ENCODE measurements at regions not wholly inside any gene's neighbourhood (a gene's known extent, or its start where the extent isn't known, plus 50 kb on each side); places are given as distances from the start of the nearest gene placed in this dataset.

- DNase-seq = no peak
- Histone ChIP-seq H3K36me3 (no peaks in the 10 kb centered on the region), H3K4me3 (no peak overlapping the region), H3K27ac (no peak overlapping the region), H3K4me1 (no peaks in the 10 kb centered on the region), H3K9me3 (replicated peaks) (no peaks in the 10 kb centered on the region), H3K27me3 (no peaks in the 10 kb centered on the region)
These were observed 103.3 kb downstream of the TMEM144 start for GRCh38 chr4:158313566-158313965.

GRCh38 chr4:158314756-158315487 is 104.6 kb downstream of the TMEM144 start:
- Histone ChIP-seq H3K9me3 (replicated peaks) (no peaks in the 10 kb centered on the region), H3K4me1 (no peaks in the 10 kb centered on the region), H3K27ac (no peak overlapping the region), H3K27me3 (no peaks in the 10 kb centered on the region), H3K36me3 (no peaks in the 10 kb centered on the region), H3K4me3 (no peak overlapping the region)
- DNase-seq = no peak

- H3K36me3 ChIP-seq = no peaks in the 10 kb centered on the region
- H3K9me3 ChIP-seq (replicated peaks) = no peaks in the 10 kb centered on the region
- H3K4me1 ChIP-seq = no peaks in the 10 kb centered on the region
- DNase-seq = no peak
- no peaks in the 10 kb centered on the region for H3K27me3 ChIP-seq
- no peak overlapping the region for H3K4me3 ChIP-seq
- no peak overlapping the region for H3K27ac ChIP-seq
These were observed 105.4 kb downstream of the TMEM144 start for GRCh38 chr4:158315706-158316105.

GRCh38 chr4:158316264-158316663 is 106.0 kb downstream of the TMEM144 start:
- Histone ChIP-seq H3K4me3 (no peak overlapping the region), H3K27me3 (no peaks in the 10 kb centered on the region), H3K4me1 (no peaks in the 10 kb centered on the region), H3K9me3 (replicated peaks) (no peaks in the 10 kb centered on the region), H3K36me3 (no peaks in the 10 kb centered on the region), H3K27ac (no peak overlapping the region)
- no peak for DNase-seq

GRCh38 chr4:158319880-158320279 is 109.6 kb downstream of the TMEM144 start:
- no peaks in the 10 kb centered on the region for H3K4me1 ChIP-seq
- H3K27me3 ChIP-seq = no peaks in the 10 kb centered on the region
- H3K27ac ChIP-seq = no peak overlapping the region
- H3K9me3 ChIP-seq (replicated peaks) = no peaks in the 10 kb centered on the region
- H3K36me3 ChIP-seq = no peaks in the 10 kb centered on the region
- DNase-seq = no peak
- no peak overlapping the region for H3K4me3 ChIP-seq

GRCh38 chr4:158322109-158322508 is 111.8 kb downstream of the TMEM144 start:
- Histone ChIP-seq H3K27me3 (no peaks in the 10 kb centered on the region), H3K36me3 (no peaks in the 10 kb centered on the region), H3K4me3 (no peak overlapping the region), H3K9me3 (replicated peaks) (no peaks in the 10 kb centered on the region), H3K27ac (no peak overlapping the region), H3K4me1 (no peaks in the 10 kb centered on the region)
- DNase-seq = no peak

- Histone ChIP-seq H3K4me1 (no peaks in the 10 kb centered on the region), H3K36me3 (no peaks in the 10 kb centered on the region), H3K27me3 (no peaks in the 10 kb centered on the region), H3K9me3 (replicated peaks) (no peaks in the 10 kb centered on the region), H3K4me3 (no peak overlapping the region), H3K27ac (no peak overlapping the region)
- no peak for DNase-seq
These were observed 117.2 kb downstream of the TMEM144 start for GRCh38 chr4:158327525-158327924.

GRCh38 chr4:158331863-158332262 is 121.6 kb downstream of the TMEM144 start:
- H3K36me3 ChIP-seq = no peaks in the 10 kb centered on the region
- DNase-seq = no peak
- no peaks in the 10 kb centered on the region for H3K27me3 ChIP-seq
- H3K9me3 ChIP-seq (replicated peaks) = no peaks in the 10 kb centered on the region
- no peaks in the 10 kb centered on the region for H3K4me1 ChIP-seq
- no peak overlapping the region for H3K4me3 ChIP-seq
- H3K27ac ChIP-seq = no peak overlapping the region

GRCh38 chr4:158333820-158334219 is 123.5 kb downstream of the TMEM144 start:
- Histone ChIP-seq H3K4me1 (no peaks in the 10 kb centered on the region), H3K27me3 (no peaks in the 10 kb centered on the region), H3K4me3 (no peak overlapping the region), H3K9me3 (replicated peaks) (no peaks in the 10 kb centered on the region), H3K27ac (no peak overlapping the region), H3K36me3 (no peaks in the 10 kb centered on the region)
- no peak for DNase-seq

- no peaks in the 10 kb centered on the region for H3K4me1 ChIP-seq
- no peak overlapping the region for H3K27ac ChIP-seq
- no peaks in the 10 kb centered on the region for H3K9me3 ChIP-seq (replicated peaks)
- no peak for DNase-seq
- H3K27me3 ChIP-seq = no peaks in the 10 kb centered on the region
- no peaks in the 10 kb centered on the region for H3K36me3 ChIP-seq
- no peak overlapping the region for H3K4me3 ChIP-seq
These were observed 131.6 kb downstream of the TMEM144 start for GRCh38 chr4:158341896-158342295.

- H3K36me3 ChIP-seq = no peaks in the 10 kb centered on the region
These were observed 136.3 kb downstream of the TMEM144 start for GRCh38 chr4:158346576-158346975.

GRCh38 chr4:158347556-158347955 is 137.3 kb downstream of the TMEM144 start:
- no peak for DNase-seq
- Histone ChIP-seq H3K36me3 (no peaks in the 10 kb centered on the region), H3K27me3 (no peaks in the 10 kb centered on the region), H3K27ac (no peak overlapping the region), H3K4me1 (no peaks in the 10 kb centered on the region), H3K4me3 (no peak overlapping the region), H3K9me3 (replicated peaks) (no peaks in the 10 kb centered on the region)

More at GRCh38 chr4:158346576-158346975, 136.3 kb downstream of the TMEM144 start:
- Histone ChIP-seq H3K4me1 (no peaks in the 10 kb centered on the region), H3K9me3 (replicated peaks) (no peaks in the 10 kb centered on the region), H3K27me3 (no peaks in the 10 kb centered on the region), H3K27ac (no peak overlapping the region), H3K4me3 (no peak overlapping the region)
- no peak for DNase-seq

GRCh38 chr4:158350161-158350560 is 139.9 kb downstream of the TMEM144 start:
- Histone ChIP-seq H3K36me3 (no peaks in the 10 kb centered on the region), H3K4me3 (no peak overlapping the region), H3K27ac (no peak overlapping the region), H3K9me3 (replicated peaks) (no peaks in the 10 kb centered on the region), H3K4me1 (no peaks in the 10 kb centered on the region), H3K27me3 (no peaks in the 10 kb centered on the region)
- DNase-seq = no peak

- Histone ChIP-seq H3K36me3 (no peaks in the 10 kb centered on the region), H3K9me3 (replicated peaks) (no peaks in the 10 kb centered on the region), H3K27ac (no peak overlapping the region), H3K27me3 (no peaks in the 10 kb centered on the region), H3K4me3 (no peak overlapping the region), H3K4me1 (no peaks in the 10 kb centered on the region)
- no peak for DNase-seq
These were observed 143.4 kb downstream of the TMEM144 start for GRCh38 chr4:158353541-158354304.

- H3K9me3 ChIP-seq (replicated peaks) = no peaks in the 10 kb centered on the region
- no peak for DNase-seq
- H3K27me3 ChIP-seq = no peaks in the 10 kb centered on the region
- H3K36me3 ChIP-seq = no peaks in the 10 kb centered on the region
- no peak overlapping the region for H3K27ac ChIP-seq
- H3K4me3 ChIP-seq = no peak overlapping the region
- no peaks in the 10 kb centered on the region for H3K4me1 ChIP-seq
These were observed 146.0 kb downstream of the TMEM144 start for GRCh38 chr4:158356301-158356700.

Measured in SJCRH30 (cell line).